Nephron progenitor cell (in vitro differentiated cells): ENCODE measurements at regions not wholly inside any gene's neighbourhood (a gene's known extent, or its start where the extent isn't known, plus 50 kb on each side); places are given as distances from the start of the nearest gene placed in this dataset.

Source experiments
- DNase-seq: peaks from one replicate; pipeline ENCODE4 v3.0.0; 2021
- H3K27ac Mint-ChIP-seq: 2 replicates; pipeline ENCODE4 v1.8.0; 2021; ENCODE audit warnings: mild to moderate bottlenecking, moderate library complexity, mixed read lengths
- H3K27me3 Mint-ChIP-seq: 2 replicates; pipeline ENCODE4 v1.8.0; 2021; ENCODE audit warnings: mild to moderate bottlenecking, low read depth, mixed read lengths; ENCODE audit not compliant: poor library complexity
- H3K36me3 Mint-ChIP-seq: 2 replicates; pipeline ENCODE4 v1.8.0; 2021; ENCODE audit warnings: low read depth, mixed read lengths
- H3K4me1 Mint-ChIP-seq: 2 replicates; pipeline ENCODE4 v1.8.0; 2021; ENCODE audit warnings: mixed read lengths
- H3K4me3 Mint-ChIP-seq: 2 replicates; pipeline ENCODE4 v1.8.0; 2021; ENCODE audit warnings: mild to moderate bottlenecking, moderate library complexity, mixed read lengths
- H3K9me3 Mint-ChIP-seq: 2 replicates; pipeline ENCODE4 v1.8.0; 2021; ENCODE audit warnings: mild to moderate bottlenecking, moderate library complexity, mixed read lengths
- CTCF ChIP-seq: fragments of 200-600 bp; sonication (generic); IDR thresholded peaks from 2 replicates; pipeline ENCODE4 v1.5.0; 2021; ENCODE audit warnings: antibody characterized with exemption

- DNase-seq, result no peak
- peaks cover 22% of the 10 kb centered on the region for H3K4me1 Mint-ChIP-seq
- H3K9me3 Mint-ChIP-seq, result no peaks in the 10 kb centered on the region
- no peak overlapping the region for H3K27ac Mint-ChIP-seq
- no peaks in the 10 kb centered on the region for H3K36me3 Mint-ChIP-seq
- TF ChIP-seq CTCF, result no peak
- H3K4me3 Mint-ChIP-seq, result no peak overlapping the region
- no peaks in the 10 kb centered on the region for H3K27me3 Mint-ChIP-seq
These were observed 411.7 kb upstream of the RORA start for GRCh38 chr15:61640756-61641155.

- no peak overlapping the region for H3K27ac Mint-ChIP-seq
- H3K27me3 Mint-ChIP-seq, result no peaks in the 10 kb centered on the region
- no peak for TF ChIP-seq CTCF
- H3K4me3 Mint-ChIP-seq, result no peak overlapping the region
- H3K9me3 Mint-ChIP-seq, result no peaks in the 10 kb centered on the region
- no peak for DNase-seq
- peaks cover 20% of the 10 kb centered on the region for H3K4me1 Mint-ChIP-seq
- H3K36me3 Mint-ChIP-seq, result no peaks in the 10 kb centered on the region
These were observed 410.4 kb upstream of the RORA start for GRCh38 chr15:61639491-61639890.

- H3K4me3 Mint-ChIP-seq, result no peak overlapping the region
- peaks cover 3% of the 10 kb centered on the region for H3K27me3 Mint-ChIP-seq
- DNase-seq, result no peak
These were observed 405.7 kb upstream of the RORA start for GRCh38 chr15:61634837-61635236.

GRCh38 chr15:61633951-61634350, 404.8 kb upstream of the RORA start:
- H3K4me1 Mint-ChIP-seq, result peaks cover 1% of the 10 kb centered on the region
- H3K36me3 Mint-ChIP-seq, result no peaks in the 10 kb centered on the region
- peaks cover 3% of the 10 kb centered on the region for H3K27me3 Mint-ChIP-seq
- no peaks in the 10 kb centered on the region for H3K9me3 Mint-ChIP-seq
- no peak overlapping the region for H3K4me3 Mint-ChIP-seq
- no peak for DNase-seq
- H3K27ac Mint-ChIP-seq, result no peak overlapping the region
- no peak for TF ChIP-seq CTCF

More at GRCh38 chr15:61634837-61635236, 405.7 kb upstream of the RORA start:
- Mint-ChIP-seq H3K27ac (no peak overlapping the region), H3K36me3 (no peaks in the 10 kb centered on the region), H3K4me1 (peaks cover 10% of the 10 kb centered on the region), H3K9me3 (no peaks in the 10 kb centered on the region)
- TF ChIP-seq CTCF, result no peak

GRCh38 chr15:61629269-61629668, 400.2 kb upstream of the RORA start:
- Mint-ChIP-seq H3K36me3 (no peaks in the 10 kb centered on the region), H3K4me1 (no peaks in the 10 kb centered on the region), H3K27ac (no peak overlapping the region), H3K4me3 (no peak overlapping the region), H3K27me3 (peaks cover 7% of the 10 kb centered on the region), H3K9me3 (no peaks in the 10 kb centered on the region)
- no peak for DNase-seq
- no peak for TF ChIP-seq CTCF

GRCh38 chr15:61624950-61625349, 395.8 kb upstream of the RORA start:
- TF ChIP-seq CTCF, result no peak
- no peak overlapping the region for H3K27ac Mint-ChIP-seq
- H3K27me3 Mint-ChIP-seq, result peaks cover 8% of the 10 kb centered on the region
- no peaks in the 10 kb centered on the region for H3K36me3 Mint-ChIP-seq
- H3K4me1 Mint-ChIP-seq, result peaks cover 22% of the 10 kb centered on the region
- no peak overlapping the region for H3K4me3 Mint-ChIP-seq
- H3K9me3 Mint-ChIP-seq, result no peaks in the 10 kb centered on the region
- DNase-seq, result no peak
